HG02588 (cell line): ENCODE measurements at regions not wholly inside any gene's neighbourhood (a gene's known extent, or its start where the extent isn't known, plus 50 kb on each side); places are given as distances from the start of the nearest gene placed in this dataset.
A peak's percentile ranks its signal among the peaks of the same experiment; 100 is the strongest.

Experiments used
- ATAC-seq: cut with Tn5 transposase; IDR thresholded peaks from one replicate; pipeline ENCODE4 v1.9.1; 2021; ENCODE audit warnings: mild to moderate bottlenecking, moderate library complexity; ENCODE audit not compliant: unreplicated experiment

DNA sequence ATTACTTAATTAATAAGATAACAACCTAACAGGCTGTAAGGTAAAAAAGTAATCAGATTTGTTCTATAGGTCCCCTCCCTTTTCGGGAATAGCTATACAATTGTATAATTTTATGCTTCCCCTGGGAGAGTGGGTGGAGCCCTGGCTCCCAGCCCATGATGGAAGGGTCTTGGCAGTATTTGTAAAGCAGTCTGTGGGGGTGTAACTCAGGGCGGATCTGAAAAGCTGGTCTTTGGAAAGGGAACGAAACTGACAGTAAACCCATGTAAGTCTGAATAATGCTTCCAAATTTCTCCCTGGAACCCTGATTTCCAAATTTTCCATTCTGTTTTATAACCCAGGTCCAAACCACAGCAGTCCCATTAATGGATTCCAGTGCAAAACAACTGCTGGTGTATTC is 110.4 kb downstream of the DAD1 start:
- ATAC-seq, result no peak

DNA sequence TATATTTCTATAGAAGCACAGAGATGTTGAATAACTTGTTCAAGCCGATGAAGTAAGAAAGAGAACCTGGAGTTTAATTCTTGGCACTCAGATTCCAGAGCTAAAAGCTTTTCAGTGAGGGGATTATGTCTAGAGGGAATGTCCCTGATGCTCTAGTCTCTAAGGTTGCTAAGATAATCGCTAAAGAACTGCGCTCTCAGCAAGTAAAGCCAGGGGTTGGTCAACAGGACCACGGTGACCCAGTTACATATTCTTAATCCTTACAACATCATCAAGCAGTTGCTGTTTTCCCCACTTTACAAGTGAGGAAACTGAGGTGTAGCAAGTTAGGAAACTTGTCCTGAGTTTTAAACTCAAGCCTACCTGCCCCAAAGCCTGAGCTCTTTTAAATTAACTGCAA is 110.8 kb downstream of the DAD1 start:
- ATAC-seq, result no peak

DNA sequence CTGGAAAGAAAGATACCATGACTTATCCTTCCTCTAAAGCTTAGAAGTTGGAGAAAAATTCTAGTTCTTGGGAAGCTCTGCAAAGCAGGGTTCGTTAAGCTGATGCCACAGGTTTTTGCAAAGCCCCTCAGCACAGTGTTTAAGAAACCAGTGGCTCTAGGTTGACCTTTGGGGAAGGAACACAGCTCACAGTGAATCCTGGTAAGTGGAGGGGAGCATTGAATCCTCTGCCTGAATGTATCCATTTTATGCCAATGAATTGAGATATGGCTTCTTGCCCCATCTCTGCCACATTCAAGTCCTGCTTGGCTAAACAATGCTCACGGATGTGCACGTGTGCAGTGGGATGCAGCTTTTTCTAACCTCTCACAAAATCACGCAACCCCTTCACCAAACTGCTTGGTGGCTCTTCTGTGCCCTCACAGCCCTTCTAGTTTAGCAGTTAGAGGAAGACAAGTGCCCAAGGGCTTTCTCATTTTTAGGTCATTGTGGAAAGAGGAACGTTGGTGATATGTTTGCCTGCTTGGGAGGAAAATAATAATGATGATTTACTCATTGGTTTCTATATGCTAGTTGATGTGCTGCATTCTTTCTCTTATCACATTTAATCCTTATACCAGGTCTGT is 111.3 kb downstream of the DAD1 start:
- ATAC-seq, result no peak

DNA sequence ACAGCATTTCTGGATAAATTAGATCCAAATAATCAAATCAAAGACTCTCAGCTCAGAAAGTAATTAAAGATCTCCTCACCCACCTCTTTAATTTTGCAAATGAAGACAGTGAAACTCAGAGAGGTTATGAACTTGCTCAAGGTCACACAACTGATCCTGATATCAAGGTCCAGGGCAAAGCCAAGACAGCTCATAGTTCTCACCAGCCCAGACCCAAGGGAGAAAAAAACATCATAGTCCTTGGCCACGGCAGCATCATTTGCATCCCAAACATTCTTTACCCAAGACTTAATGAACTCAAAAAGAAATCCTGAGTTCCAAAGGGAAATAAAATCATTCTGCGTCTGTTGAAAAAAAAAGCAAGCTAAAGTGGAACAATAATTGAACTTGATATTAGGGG is 112.1 kb downstream of the DAD1 start:
- ATAC-seq, result no peak

DNA sequence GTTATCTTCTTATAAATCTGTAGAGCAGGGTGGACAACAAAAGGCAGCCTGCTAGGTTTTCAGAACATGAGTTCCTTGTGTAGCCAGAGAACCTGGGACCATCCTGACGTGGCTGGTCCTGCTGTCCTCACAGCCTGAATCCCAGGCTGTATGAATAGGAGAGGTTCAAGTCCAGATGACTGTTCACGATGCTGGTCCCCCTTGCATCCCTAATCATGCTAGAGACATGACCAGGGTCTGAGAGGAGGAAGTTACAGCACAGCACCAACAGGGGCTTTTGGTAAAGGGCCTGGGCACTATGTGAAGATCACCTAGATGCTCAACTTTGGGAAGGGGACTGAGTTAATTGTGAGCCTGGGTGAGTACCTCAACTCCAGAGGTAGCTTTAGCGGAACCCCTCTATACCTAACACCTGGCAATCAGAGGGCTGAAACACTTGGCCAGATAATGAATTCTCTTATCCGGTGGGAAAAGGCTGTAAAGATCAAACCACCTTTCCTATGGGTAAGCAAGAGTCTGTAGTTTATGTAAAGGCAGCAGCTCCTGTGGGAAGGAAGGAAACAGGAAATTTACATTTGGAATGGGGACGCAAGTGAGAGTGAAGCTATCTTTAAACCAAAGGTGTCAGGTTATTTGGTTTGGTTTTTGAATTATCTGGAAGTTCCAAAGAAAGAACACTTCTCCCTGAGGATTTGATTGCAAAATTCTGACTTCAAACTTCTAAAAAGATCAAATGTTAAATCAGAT is 112.8 kb downstream of the DAD1 start:
- no peak for ATAC-seq

DNA sequence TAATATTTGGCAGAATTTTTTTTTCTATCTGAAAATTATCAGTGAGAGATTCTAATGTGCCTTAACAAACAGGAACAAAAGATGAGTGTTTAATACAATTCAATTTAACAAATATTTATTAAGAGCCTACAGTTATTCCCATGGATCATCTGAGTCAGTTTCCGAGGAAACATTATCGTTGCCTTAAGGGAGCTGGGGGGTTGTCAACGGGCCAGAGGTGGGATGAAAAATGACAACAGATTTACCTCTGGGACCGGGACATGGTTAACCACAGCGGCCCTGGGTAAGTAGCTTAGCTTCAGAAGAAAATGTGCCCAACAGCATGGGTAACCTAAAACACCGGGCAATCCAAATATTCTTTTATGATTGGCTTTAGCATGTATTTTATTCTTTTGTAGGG is 113.6 kb downstream of the DAD1 start:
- no peak for ATAC-seq

DNA sequence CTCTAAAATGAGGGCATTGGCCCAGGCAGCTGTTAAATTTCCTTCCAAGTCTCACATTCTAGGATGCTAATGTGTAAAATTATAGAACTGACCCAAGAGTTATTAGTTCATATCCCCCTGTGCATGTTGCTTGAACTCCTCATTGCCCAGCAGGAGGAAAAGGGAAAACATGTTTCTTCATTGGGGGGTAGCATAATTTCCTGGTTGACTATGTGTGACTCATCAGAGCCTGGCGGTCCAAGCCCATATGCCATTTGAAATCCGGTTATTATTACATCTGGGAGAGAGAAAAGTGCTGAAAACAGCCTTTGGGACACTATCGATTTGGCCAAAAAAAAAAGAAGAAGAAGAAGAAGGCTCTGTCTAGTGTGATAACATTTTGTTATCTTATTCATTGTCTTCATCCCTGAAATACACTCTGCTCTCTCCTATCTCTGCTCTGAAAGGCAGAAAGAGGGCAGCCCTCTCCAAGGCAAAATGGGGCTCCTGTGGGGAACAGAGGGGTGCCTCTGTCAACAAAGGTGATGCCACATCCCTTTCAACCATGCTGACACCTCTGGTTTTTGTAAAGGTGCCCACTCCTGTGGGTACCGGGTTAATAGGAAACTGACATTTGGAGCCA is 114.2 kb downstream of the DAD1 start:
- ATAC-seq, result no peak

DNA sequence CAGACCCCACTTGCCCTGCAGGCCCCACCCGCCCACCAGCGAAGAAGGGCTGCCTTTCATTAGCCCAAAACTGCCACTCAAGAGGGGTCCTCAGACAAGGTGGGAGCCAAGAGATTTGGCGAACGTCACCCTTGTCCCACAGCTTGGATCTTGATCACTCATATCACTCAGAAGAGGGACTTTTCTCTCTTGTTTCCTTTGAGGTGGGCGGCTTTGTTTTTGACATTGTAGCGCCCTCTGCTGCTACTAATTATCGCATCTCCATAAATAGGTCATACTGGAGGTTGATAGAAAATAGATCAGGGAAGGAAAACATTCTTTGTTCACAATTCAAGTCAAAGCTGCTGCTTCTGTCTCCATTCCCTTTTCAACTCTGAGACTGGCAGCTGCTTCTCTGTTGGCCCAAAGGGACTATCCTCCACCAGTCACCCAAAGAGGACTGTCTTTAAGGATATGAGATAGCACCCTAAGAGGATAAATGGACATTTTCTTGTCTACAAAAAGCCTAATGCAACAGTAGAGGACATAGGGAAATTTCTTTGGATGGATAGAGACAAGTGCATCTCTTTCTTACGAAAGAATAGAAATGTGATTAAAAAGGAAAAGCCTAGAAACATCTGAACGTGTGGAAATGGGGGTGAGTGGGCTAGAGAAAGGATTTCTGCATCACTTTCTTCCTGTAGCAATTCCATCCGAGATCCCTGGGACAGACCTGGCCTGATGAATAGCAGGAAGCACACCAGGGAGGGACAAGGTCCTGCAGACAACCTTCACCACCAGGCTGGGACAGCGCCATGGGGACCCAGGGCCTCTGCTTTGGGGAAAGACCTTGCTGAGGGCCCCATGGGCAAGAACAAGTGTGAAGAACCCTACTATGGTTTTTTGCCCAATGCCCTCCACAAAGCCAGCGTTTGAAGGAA is 115.8 kb downstream of the DAD1 start:
- ATAC-seq, result peak; percentile 67

DNA sequence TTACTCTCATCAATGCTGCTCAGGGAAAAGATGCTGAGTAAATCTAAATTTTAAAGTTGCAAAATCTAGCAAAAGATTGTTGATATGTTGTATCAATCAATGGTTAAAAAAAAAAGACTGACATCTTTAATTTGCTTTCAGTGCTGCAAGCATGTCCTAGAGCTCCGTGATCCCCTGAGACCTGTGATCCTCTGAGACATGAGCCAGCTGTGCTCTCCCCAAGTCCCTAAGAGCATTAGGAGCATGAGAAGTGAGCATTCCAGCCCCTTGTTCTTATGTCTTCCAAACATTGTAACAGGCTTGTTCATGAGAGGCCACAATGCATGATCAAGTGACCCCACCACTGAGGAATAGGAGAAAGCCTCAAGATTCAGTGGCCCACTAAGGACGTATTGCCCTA is 116.6 kb downstream of the DAD1 start:
- no peak for ATAC-seq

DNA sequence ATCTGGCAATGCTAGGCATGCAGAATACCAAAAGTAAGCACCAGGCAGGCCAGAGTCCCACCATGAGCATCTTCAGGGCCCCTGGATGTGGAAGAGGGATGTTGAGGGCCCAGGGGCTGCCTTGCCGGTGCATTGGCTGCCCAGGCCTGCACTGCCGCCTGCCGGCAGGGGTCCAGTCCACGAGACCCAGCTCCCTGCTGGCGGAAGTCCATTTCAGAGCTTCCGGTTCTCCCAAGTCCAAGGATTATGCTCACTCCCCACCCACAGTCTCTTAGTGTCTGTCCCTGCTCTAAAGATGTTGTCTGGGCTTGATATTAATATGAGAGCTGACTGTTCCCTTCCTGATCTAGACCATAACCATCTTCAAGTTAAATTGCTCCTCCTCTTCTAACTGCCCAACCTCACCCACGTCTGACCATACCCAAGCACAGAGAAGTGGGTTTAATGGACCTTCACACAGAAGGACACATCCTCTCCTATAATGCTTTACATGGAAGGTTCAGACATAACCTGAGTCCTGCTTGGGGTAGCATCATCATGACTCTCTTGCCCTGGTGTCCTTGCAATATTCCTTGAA is 117.4 kb downstream of the DAD1 start:
- no peak for ATAC-seq

DNA sequence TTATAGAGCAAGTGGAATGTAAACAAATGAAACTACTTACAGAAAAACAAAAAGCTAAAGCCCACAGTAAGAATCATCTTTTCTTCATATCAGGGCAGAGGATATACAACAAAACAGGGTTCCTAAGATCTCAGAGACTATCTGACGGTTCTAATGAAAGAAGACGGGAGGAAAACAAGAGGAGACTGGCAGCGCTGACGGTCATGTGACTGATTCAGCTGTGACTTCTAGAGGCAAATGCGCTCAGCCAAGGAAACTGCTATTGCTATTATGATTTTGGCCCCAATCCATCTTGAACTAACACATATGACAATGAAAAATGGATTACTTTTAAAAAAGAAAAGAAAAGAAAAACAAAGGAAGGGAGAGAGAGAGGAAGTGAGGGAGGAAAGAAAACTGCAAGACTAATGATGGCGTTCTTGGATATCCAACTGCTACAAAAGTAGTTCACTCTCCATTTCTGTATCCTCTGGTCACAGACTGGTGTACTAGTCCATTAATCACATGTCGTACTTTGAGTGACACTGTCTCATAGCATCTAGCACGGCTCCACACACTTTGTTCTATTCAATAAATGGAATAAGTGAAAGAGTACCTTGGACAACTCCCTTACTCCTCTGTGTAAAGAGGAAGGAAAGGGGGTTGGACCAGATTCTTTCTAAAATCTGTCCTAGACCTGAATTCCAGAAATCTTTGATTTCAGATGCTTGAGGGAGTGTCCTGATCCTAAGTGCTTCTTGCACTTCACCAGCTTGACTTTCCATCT is 119.3 kb downstream of the DAD1 start:
- no peak for ATAC-seq

DNA sequence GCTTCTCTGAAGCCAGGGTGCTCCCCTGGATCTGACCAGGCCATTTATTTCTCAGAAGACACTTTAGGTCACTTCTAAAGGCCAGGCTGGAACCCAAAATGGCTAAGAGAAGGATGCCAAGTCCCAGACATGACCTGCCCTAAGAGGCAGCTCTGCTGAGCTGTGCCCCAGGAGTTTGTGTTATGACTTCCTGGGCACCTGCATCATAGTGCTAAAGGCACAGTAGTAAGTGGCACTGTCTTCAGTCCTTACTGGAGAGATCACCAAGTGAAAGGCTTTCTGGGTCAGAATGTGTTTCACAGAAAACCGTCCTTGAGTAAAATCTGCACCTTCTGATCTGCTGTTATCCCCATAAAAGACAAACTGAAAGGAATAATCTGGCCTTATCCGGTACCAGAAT is 120.2 kb downstream of the DAD1 start:
- no peak for ATAC-seq

DNA sequence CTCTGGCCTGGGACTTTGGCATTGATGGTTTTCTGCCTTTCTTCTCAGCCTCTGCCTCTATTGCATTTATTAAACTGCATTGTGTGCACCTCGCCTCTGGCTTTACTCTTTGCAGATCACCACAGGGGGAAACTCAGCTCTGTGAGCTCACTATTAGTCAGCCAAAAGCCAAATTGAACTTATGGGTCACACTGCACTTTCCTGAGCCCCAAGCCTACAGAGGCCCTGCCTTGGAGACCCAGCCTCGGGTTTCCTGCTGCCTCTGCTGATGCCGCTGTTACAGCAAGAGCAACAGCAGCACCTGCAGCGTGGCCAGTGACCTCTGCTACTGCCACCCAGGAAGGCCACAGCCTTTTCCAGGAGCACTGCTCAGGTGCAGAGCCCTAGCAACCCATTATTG is 122.5 kb downstream of the DAD1 start:
- ATAC-seq, result peak; percentile 40

DNA sequence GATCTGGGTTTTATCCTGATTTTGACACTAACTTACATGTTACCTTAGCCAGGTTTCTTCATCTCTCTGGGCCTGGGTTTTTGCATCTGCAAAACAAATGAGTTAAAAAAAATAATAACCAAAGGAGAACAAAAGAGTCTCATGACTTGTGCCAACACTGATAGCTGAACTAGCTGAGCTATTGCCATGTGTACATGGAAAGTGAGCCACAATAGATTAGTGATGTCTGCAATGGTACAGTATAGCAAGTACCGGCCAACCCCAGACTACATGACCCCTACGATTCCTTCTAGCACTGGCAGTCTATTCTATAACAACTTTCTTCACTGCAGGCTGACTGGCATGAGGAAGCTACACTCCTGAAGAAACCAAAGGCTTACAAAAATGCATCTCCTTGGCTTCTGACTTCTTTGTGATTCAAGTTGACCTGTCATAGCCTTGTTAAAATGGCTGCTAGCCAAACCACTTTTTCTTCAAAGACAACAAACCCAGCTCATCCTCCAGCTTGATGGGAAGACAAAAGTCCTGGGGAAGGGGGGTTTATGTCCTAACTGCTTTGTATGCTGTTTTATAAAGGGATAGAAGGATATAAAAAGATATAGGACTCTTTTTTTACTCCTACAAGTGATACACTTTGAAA is 123.7 kb downstream of the DAD1 start:
- no peak for ATAC-seq

DNA sequence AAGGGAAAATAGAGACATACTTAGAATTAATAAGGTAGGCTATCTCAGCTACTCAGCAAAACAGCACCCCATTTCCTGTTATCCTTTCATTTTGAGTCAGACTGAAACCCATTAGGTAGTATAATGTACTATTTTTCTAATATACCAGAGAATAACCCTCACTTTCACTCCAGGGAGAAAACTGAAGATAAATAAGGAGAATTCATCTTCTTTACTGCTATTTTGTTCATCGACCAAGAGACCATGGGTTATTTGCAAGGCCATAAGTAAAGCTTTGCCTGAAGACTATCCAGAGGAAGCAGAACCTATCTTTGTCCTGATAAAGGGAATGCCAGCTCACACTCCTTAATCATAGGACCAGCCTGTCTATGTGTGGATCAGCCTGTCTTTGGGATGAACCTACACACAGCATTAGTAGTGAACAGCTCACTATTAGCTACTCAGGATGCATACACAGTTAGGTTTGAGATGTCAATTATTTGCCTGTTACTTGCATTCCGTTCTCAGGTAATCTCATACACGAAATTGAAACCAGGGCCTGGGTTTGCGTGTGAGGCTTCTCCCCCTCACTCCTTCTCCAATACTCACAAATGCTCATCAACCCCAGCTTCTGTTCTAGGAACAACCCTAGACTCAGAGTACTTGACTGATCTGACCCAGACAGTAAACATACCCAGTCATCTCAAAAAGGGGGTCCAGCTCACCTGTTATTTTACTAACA is 124.4 kb downstream of the DAD1 start:
- peak; percentile 64 for ATAC-seq

DNA sequence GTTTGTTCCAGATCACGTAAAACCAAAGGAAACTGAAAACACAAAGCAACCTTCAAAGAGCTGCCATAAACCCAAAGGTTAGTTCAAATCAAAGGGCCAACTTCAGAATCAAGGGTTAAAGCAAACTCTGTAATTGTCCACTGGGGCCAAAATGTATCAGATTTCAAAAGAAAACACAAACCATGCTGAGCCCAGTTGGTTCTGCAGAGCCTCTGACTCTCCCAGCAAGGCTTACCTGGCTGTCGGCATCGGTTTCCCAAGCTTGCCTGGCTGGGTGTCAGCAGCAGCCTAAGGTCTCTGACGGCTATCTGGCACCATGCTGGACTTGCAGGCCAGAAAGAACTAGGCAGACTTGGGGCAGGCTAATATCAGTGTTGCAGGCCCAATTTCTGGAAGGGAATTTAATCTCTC is 125.3 kb downstream of the DAD1 start:
- ATAC-seq, result no peak

DNA sequence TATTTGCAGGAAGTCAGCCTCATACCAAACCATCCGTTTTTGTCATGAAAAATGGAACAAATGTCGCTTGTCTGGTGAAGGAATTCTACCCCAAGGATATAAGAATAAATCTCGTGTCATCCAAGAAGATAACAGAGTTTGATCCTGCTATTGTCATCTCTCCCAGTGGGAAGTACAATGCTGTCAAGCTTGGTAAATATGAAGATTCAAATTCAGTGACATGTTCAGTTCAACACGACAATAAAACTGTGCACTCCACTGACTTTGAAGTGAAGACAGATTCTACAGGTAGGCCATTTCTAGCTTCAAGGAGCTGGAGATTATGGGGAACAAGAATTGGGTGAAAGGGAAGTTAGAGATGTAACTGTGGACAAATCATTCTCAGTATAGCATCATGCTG is 126.1 kb downstream of the DAD1 start:
- ATAC-seq, result no peak

DNA sequence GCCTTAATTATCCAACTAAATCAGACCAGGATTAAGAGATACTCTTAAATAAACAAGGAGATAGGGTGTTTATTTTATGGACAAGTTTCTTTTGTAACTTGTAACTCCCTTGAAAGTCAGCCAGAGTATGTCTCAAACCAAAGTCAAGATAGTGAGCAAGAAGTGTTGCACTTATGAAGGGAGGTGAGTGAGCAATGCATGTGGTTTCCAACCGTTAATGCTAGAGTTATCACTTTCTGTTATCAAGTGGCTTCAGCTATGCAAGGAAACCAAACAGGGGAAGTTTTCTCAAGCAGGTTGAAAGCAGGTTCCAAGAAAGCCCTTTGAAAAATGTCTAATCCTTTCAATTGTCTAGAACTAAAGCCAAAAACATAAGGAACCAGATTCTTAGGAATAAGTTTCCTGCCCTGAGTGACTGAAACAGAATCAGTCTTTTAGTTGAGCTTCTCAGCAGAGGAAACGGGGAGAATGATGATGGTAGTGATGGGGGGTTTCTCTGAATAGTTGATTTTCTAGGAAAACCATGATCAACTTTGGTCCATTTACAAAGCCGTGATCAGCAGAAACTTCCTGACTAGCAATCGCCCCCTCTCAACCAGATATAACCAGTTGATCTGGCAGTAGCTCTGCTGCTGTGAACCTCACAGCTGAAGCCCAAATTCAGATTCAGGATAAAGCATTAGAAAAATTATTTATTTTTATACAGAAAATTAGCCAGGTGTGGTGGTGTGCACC is 128.4 kb downstream of the DAD1 start:
- ATAC-seq, result no peak
